Activated naive CD8-positive, alpha-beta T cell (primary cell): ENCODE measurements at regions not wholly inside any gene's neighbourhood (a gene's known extent, or its start where the extent isn't known, plus 50 kb on each side); places are given as distances from the start of the nearest gene placed in this dataset.
"Not testable (repeated sequence)": the region's sequence is repeated elsewhere in the genome, so short reads cannot be mapped to it uniquely, and the experiment has no call there.

Source experiments
- H3K27ac Mint-ChIP-seq: one replicate; pipeline ENCODE4 v1.8.0; 2021; ENCODE audit warnings: mixed read lengths
- H3K27me3 Mint-ChIP-seq: one replicate; pipeline ENCODE4 v1.8.0; 2021; ENCODE audit warnings: mixed read lengths
- H3K36me3 Mint-ChIP-seq: one replicate; pipeline ENCODE4 v1.8.0; 2021; ENCODE audit warnings: mixed read lengths
- H3K4me1 Mint-ChIP-seq: one replicate; pipeline ENCODE4 v1.8.0; 2021; ENCODE audit warnings: low read depth, mixed read lengths
- H3K4me3 Mint-ChIP-seq: one replicate; pipeline ENCODE4 v1.8.0; 2021; ENCODE audit warnings: mild to moderate bottlenecking, mixed read lengths
- H3K9me3 Mint-ChIP-seq: one replicate; pipeline ENCODE4 v1.8.0; 2021; ENCODE audit warnings: low read depth, mixed read lengths

DNA sequence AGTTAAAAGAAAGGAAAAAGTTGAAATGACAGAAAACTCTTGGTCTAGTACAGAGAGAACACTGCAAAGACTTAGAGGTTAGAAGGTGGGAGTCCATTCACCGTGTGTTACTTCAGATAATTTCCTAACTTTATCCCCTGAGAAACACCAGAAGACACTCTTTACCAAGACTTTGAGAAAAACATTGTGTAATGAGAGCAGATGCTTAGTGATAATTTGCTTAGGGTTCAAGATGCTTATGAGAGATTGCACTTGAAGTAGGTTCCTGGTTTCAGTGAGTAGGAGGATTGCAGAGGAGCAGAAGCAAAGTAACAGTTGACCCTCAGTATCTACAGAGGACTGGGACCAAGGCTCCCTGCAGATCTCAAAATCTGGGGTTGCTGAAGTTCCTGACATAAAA is 594.1 kb downstream of the NR2F2 start:
- H3K9me3 Mint-ChIP-seq: peaks cover 7% of the 10 kb centered on the region
- no peak overlapping the region for H3K4me3 Mint-ChIP-seq
- peaks cover 5% of the 10 kb centered on the region for H3K27me3 Mint-ChIP-seq
- H3K4me1 Mint-ChIP-seq: no peaks in the 10 kb centered on the region
- H3K36me3 Mint-ChIP-seq: no peaks in the 10 kb centered on the region
- H3K27ac Mint-ChIP-seq: no peak overlapping the region

DNA sequence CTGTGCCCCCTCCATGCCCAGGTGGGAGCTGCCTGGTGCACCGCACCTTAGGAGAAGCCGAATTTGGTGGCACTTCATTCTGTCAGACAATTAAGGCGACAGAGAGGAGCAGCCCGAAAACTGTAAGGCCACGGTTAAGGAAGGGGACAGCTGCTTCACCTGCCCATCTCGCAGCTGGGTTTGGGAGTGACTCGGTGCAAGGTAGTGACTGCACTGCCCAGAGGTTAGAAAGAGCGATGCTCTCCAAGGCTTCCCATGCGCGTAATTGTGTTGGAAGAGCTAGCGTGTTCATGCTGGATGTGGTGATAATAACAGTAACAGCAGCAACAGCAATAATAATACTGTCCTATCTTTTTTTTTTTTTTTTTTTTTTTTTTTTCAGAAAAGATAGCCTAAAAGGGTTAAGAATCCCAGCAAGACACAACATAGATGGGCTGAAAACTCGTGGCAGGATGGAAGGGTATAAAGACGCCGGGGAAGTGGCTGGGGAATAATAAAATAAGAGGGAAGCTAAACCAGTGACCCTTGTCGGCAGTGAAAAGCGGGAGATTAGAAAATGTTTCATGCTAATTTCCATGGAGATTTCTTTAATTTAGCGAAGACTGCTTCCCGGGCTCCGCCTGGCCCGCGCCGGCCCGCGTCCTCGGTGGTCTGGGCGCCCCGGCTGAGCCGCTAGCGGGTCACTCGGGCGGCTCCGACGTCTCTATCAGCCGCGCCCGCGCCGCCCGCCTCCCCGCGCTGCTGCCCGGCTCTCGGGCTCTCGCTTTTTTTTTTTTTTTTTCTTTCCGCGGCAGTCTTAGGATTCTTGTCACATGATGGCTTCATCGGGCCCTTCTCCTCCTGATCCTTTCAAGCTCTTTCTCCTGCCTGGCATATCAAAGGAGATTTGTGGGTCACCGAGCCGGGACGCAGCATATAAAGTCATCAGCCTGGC is 617.1 kb downstream of the NR2F2 start:
- H3K27ac Mint-ChIP-seq: no peak overlapping the region
- no peaks in the 10 kb centered on the region for H3K9me3 Mint-ChIP-seq
- no peak overlapping the region for H3K4me3 Mint-ChIP-seq
- peaks cover 5% of the 10 kb centered on the region for H3K4me1 Mint-ChIP-seq
- H3K36me3 Mint-ChIP-seq: no peaks in the 10 kb centered on the region
- H3K27me3 Mint-ChIP-seq: peaks cover 26% of the 10 kb centered on the region

DNA sequence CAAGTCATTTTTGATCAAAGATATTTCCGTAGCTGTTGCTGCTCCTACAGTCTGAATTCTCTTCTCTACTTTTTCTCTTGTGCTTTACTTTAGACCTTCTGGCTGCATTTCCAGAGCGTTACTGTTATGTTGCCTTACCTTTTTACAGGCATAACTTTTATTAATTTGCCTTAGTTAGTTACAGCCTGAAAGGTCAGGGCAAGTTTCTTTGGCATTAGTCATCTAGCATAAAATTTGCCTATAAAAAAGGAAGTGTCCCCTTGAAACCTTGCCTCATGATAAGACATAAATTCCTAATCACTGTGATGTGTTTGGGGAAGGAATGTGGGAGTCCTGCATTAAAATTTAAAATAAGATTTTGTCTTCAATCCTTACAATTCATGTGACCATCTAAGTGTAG is 618.5 kb downstream of the NR2F2 start:
- Mint-ChIP-seq H3K27me3 (peaks cover 26% of the 10 kb centered on the region), H3K27ac (no peak overlapping the region)

DNA sequence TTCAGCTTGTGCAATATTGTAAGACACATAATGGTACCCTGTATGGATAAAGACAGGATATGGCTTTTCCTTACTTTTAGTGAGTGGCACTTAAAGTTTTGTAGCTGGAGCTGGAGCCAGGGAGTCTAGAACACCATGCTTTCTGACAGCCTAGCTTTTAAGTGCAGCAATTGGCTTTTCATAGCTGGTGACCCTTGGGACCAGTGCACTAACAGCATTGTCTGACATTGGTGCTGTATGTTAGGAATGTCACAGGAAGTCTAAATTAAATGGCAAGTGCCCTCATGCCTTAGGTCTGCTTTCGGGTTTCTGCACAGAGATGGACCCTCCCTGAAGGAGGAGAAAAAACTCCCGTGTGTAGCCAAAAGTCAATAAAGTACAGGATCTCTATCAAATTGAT is 628.2 kb downstream of the NR2F2 start:
- no peaks in the 10 kb centered on the region for H3K9me3 Mint-ChIP-seq
- H3K27ac Mint-ChIP-seq: no peak overlapping the region
- H3K4me1 Mint-ChIP-seq: no peaks in the 10 kb centered on the region
- H3K36me3 Mint-ChIP-seq: no peaks in the 10 kb centered on the region
- no peak overlapping the region for H3K4me3 Mint-ChIP-seq
- peaks cover 2% of the 10 kb centered on the region for H3K27me3 Mint-ChIP-seq

More for the DNA sequence above, 618.5 kb downstream of the NR2F2 start:
- no peaks in the 10 kb centered on the region for H3K36me3 Mint-ChIP-seq
- no peak overlapping the region for H3K4me3 Mint-ChIP-seq
- peaks cover 5% of the 10 kb centered on the region for H3K4me1 Mint-ChIP-seq
- no peaks in the 10 kb centered on the region for H3K9me3 Mint-ChIP-seq

GRCh38 chr15:96959501-96959900 is 629.0 kb downstream of the NR2F2 start:
- H3K36me3 Mint-ChIP-seq: no peaks in the 10 kb centered on the region
- H3K4me1 Mint-ChIP-seq: no peaks in the 10 kb centered on the region
- H3K4me3 Mint-ChIP-seq: no peak overlapping the region
- H3K27ac Mint-ChIP-seq: no peak overlapping the region
- peaks cover 2% of the 10 kb centered on the region for H3K27me3 Mint-ChIP-seq
- no peaks in the 10 kb centered on the region for H3K9me3 Mint-ChIP-seq

DNA sequence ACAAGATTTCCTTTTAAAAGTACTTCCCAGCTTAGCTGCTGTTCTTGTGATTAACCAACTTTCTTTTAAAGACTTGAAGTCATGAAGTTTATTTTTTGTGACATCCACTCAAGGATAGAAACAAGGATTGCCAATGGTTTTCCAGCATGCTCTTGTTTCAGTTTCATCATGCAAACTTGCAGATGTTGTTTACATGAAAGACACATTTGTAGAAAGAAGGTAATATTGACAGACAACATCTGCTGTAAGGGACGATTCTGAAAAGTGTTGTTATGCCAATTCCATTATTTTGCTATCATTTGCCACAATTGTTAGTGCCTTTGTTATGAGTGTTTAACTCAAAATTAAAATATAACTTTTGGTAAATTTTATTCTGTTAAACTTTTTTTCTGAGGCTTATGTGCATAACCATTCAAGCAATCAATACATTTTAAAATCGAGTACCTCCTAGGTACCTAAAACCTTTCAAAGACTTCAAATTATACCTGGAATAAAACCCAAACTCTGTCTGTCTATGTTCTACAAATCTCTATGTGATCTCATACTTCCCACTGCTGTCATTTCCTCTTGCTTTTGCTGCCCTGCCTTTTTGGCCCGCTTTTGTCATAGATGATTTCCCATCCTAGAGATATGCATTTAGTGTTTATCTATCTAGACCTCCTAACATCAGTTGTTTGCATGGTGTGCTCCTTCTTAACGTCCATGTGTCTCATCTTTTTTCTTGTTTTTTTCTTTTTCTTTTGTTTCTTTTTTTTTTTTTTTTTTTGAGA is 630.4 kb downstream of the NR2F2 start:
- Mint-ChIP-seq H3K36me3 (no peaks in the 10 kb centered on the region), H3K9me3 (no peaks in the 10 kb centered on the region), H3K27me3 (peaks cover 2% of the 10 kb centered on the region), H3K4me1 (no peaks in the 10 kb centered on the region), H3K4me3 (no peak overlapping the region), H3K27ac (no peak overlapping the region)

DNA sequence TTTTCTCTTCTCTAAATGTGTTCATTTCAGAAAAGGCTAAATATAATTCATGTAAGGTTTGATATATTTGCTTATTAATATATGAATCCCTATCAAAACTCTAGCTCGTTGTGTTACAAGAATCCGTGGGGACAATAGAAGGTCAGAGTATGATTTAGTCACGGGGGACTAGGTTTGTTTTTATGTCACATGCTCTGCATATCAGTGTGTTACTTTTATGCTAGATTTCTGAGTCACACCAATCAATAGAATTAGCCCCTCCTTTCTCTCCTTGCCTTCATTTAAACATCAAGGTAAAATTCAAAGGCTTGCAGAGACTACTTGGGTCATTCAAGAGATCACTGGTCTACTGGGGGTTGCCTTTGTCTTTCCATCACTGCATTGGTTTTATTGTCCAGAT is 636.1 kb downstream of the NR2F2 start:
- Mint-ChIP-seq H3K27me3 (peaks cover 2% of the 10 kb centered on the region), H3K36me3 (no peaks in the 10 kb centered on the region), H3K9me3 (no peaks in the 10 kb centered on the region), H3K4me1 (no peaks in the 10 kb centered on the region), H3K4me3 (no peak overlapping the region), H3K27ac (no peak overlapping the region)

DNA sequence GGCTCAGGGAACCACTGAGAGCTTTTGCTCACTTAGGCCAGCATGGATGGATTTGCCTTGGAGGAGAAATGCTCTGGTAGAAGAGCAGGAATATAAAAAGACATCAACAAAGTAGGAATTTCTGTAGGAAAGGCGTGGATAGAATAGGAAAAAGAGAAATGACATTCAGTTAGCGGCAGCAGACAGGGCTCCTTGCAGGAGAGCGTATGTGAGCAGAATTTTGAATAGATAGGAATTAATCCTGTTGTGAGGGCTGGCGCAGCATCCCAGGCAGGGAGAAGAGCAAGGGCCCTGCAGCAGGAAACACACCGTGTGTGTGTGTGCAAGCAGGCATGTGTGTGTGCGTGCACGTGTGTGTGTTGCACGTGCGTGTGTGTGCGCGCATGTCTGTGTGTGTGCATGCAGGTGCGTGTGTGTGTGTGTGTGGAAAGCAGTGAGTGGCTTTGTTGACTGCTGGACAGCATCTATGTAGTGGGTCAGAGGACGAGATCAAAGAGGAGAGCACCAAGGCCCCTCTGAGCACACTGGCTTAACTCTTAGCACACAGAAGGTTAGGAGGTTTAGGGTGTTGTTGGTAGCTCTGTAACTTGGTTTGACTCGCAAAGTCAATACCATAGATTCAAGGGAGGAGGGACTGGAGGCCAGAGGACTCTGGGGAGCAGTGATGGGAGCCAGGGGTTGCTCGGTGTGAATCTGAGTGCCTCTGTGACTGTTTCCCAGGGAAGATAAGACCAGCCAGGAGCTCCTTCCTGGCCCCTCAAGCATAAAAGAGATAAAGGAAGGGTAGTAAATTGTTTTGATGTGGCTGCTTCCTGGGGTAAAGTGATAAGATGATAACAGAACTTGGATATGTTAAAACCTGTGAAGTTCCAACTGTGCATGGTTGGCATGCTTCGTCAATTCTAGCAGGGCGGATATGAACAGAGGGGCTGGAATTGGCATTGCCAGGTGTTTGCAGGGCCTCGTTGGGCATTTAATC is 639.5 kb downstream of the NR2F2 start:
- Mint-ChIP-seq H3K4me3 (no peak overlapping the region), H3K9me3 (no peaks in the 10 kb centered on the region), H3K27me3 (no peaks in the 10 kb centered on the region), H3K4me1 (no peaks in the 10 kb centered on the region), H3K27ac (no peak overlapping the region), H3K36me3 (no peaks in the 10 kb centered on the region)

- H3K36me3 Mint-ChIP-seq: no peaks in the 10 kb centered on the region
- no peaks in the 10 kb centered on the region for H3K9me3 Mint-ChIP-seq
- H3K27ac Mint-ChIP-seq: no peak overlapping the region
- H3K4me3 Mint-ChIP-seq: no peak overlapping the region
- H3K4me1 Mint-ChIP-seq: no peaks in the 10 kb centered on the region
- H3K27me3 Mint-ChIP-seq: no peaks in the 10 kb centered on the region
Measured at GRCh38 chr15:96972201-96972600, 641.7 kb downstream of the NR2F2 start.

GRCh38 chr15:96974761-96975160 is 644.3 kb downstream of the NR2F2 start:
- Mint-ChIP-seq H3K4me3 (no peak overlapping the region), H3K27me3 (no peaks in the 10 kb centered on the region), H3K9me3 (no peaks in the 10 kb centered on the region), H3K36me3 (no peaks in the 10 kb centered on the region), H3K27ac (no peak overlapping the region), H3K4me1 (no peaks in the 10 kb centered on the region)

- Mint-ChIP-seq H3K36me3 (no peaks in the 10 kb centered on the region), H3K27me3 (no peaks in the 10 kb centered on the region), H3K27ac (no peak overlapping the region), H3K4me3 (no peak overlapping the region), H3K9me3 (no peaks in the 10 kb centered on the region), H3K4me1 (no peaks in the 10 kb centered on the region)
Measured at GRCh38 chr15:96977886-96978285, 647.4 kb downstream of the NR2F2 start.

DNA sequence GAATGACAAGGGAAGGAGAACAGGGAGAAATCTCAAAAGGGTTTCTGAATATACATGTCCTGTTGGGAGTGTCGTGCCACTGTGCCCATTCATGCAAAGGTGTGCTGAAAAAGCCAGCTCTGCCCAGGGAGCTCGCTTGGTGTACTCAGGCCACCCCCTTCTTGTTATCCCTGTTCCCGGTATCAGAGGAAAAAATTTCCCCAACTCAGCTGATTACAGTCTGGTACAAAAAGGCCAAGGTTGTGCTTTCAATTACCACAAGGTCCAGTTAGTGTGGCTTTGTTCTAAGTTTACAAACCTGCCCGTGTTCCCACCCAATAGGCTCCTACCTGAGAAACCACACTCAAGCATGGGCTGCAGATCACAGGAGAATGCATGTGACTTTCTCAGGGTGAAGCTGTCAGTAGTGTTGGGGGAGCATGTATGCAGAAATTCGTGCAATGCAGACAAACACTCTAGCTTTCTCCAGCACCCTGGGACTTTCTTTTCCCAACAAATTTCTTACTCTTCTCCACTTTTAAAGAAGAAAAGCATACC is 648.5 kb downstream of the NR2F2 start:
- Mint-ChIP-seq H3K4me3 (no peak overlapping the region), H3K27me3 (no peaks in the 10 kb centered on the region), H3K36me3 (no peaks in the 10 kb centered on the region), H3K9me3 (no peaks in the 10 kb centered on the region), H3K4me1 (no peaks in the 10 kb centered on the region), H3K27ac (no peak overlapping the region)

DNA sequence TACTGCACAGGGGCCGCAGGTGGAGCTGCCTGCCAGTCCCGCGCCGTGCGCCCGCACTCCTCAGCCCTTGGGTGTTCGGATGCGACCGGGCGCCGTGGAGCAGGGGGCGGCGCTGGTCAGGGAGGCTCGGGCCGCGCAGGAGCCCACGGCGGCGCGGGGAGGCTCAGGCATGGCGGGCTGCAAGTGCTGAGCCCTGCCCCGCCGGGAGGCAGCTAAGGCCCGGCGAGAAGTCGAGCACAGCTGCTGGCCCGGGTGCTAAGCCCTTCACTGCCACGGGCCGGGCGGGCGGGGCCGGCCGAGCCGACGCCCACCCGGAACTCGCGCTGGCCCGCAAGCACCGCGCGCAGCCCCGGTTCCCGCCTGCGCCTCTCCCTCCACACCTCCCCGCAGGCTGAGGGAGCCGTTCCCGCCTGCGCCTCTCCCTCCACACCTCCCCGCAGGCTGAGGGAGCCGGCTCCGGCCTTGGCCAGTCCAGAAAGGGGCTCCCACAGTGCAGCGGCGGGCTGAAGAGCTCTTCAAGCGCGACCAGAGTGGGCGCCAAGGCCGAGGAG is 653.7 kb downstream of the NR2F2 start:
- H3K4me3 Mint-ChIP-seq, H3K27ac Mint-ChIP-seq, H3K4me1 Mint-ChIP-seq, H3K36me3 Mint-ChIP-seq, H3K27me3 Mint-ChIP-seq: not testable (repeated sequence)
- peaks cover 18% of the 10 kb centered on the region for H3K9me3 Mint-ChIP-seq

GRCh38 chr15:96992817-96993216 is 662.3 kb downstream of the NR2F2 start:
- H3K4me1 Mint-ChIP-seq: no peaks in the 10 kb centered on the region
- H3K9me3 Mint-ChIP-seq: peaks cover 18% of the 10 kb centered on the region
- H3K36me3 Mint-ChIP-seq: no peaks in the 10 kb centered on the region
- H3K4me3 Mint-ChIP-seq: no peak overlapping the region
- no peak overlapping the region for H3K27ac Mint-ChIP-seq
- H3K27me3 Mint-ChIP-seq: no peaks in the 10 kb centered on the region
